Esophagus muscularis mucosa (tissue), 4 donors: ENCODE measurements at regions not wholly inside any gene's neighbourhood (a gene's known extent, or its start where the extent isn't known, plus 50 kb on each side); places are given as distances from the start of the nearest gene placed in this dataset.
A peak's percentile ranks its signal among the peaks of the same experiment; 100 is the strongest.

Source experiments
- DNase-seq: peaks from one replicate; pipeline ENCODE4 v3.0.0-alpha.2; 2017; ENCODE audit errors: extremely low spot score
- H3K27ac ChIP-seq, 4 donors: fragments of 200-600 bp; sonication (generic); replicated peaks in 1 of 4; 1 replicate in 3 of 4; 2 replicates in 1 of 4; pipeline ENCODE4 v1.5.1; 2016 to 2019; ENCODE audit warnings: mild to moderate bottlenecking in 1 of 4
- H3K27me3 ChIP-seq, 4 donors: fragments of 200-600 bp; sonication (generic); one replicate each; pipeline versions ENCODE4 v1.5.1 to v1.6.0; 2016 to 2019
- H3K36me3 ChIP-seq, 4 donors: fragments of 200-600 bp; sonication (generic); one replicate each; pipeline ENCODE4 v1.5.1; 2016 to 2019
- H3K4me1 ChIP-seq, 4 donors: fragments of 200-600 bp; sonication (generic); one replicate each; pipeline ENCODE4 v1.5.1; 2016 to 2019
- H3K4me3 ChIP-seq, 4 donors: fragments of 200-600 bp; sonication (generic); 1 replicate in 2 of 4; 2 replicates in 2 of 4; pipeline ENCODE4 v1.5.1; 2016 to 2019; ENCODE audit warnings: mild to moderate bottlenecking in 4 of 4, moderate library complexity in 1 of 4
- H3K9me3 ChIP-seq, 4 donors: fragments of 200-600 bp; sonication (generic); 1 replicate in 3 of 4; 2 replicates in 1 of 4; pipeline ENCODE4 v1.5.1; 2016 to 2019
- CTCF ChIP-seq, 3 experiments: fragments of 200-600 bp in 2 of 3; fragments of 450-650 bp in 1 of 3; sonication (generic) in 2 of 3; IDR thresholded peaks; one replicate each; pipeline ENCODE4 v1.5.1; 2017 to 2019; ENCODE audit warnings: antibody characterized with exemption in 3 of 3, mild to moderate bottlenecking in 2 of 3, moderate library complexity in 1 of 3
- EP300 ChIP-seq: sonication (generic); formaldehyde crosslinking; IDR thresholded peaks from one replicate; pipeline ENCODE4 v1.6.1; 2017; ENCODE audit warnings: antibody characterized with exemption
- POLR2A ChIP-seq: fragments of 450-650 bp; IDR thresholded peaks from one replicate; pipeline ENCODE4 v1.6.1; 2017; ENCODE audit warnings: antibody characterized with exemption, moderate library complexity, mild to moderate bottlenecking, low read depth
- POLR2AphosphoS5 ChIP-seq, 2 donors: sonication (generic); formaldehyde crosslinking; IDR thresholded peaks; one replicate each; pipeline ENCODE4 v1.6.1; 2017; ENCODE audit warnings: antibody characterized with exemption in 2 of 2
- WGBS: methylation state at CpG from one replicate; pipeline ENCODE4 v1.1.5; 2018; 5-methylcytosine and 5-hydroxymethylcytosine counted together
- intact Hi-C: fragments of 100-400 bp; cut with DNase I; formaldehyde crosslinking; loops from one replicate; pipeline ENCODE4 v1.15.1; 2023

DNA sequence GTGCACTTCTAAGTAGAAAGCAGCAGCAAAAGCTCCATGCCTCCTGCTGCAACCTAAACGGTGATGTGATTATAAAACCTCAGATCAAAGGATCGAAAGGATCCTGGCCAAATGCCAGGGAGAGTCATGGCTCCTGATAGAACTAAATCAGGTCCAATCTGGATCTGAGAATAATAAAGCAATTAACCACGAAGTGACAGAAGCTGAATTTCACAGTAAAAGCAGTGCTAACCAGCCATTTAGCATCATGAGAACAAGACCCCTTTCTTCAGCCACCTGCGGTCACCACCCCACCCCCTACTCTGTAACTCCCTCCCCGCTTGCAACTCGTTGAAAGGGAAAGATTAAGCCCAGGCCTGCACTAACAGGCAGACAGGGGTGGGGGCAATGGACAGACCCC, 748.7 kb downstream of the BCL11A start:
- no peaks in the 10 kb centered on the region for H3K36me3 ChIP-seq
- no peak for TF ChIP-seq CTCF (IDR thresholded peaks at IDR 0.05)
- TF ChIP-seq EP300, result no peak
- no peak for TF ChIP-seq POLR2AphosphoS5 (IDR thresholded peaks at IDR 0.05)
- TF ChIP-seq POLR2A, result no peak
- no peaks in the 10 kb centered on the region for H3K9me3 ChIP-seq
- H3K4me1 ChIP-seq, result peaks cover 0 to 4% (median 0%) of the 10 kb centered on the region in 4 donors
- H3K27me3 ChIP-seq, result no peaks in the 10 kb centered on the region
- DNase-seq, result peak; percentile 70
- no peak overlapping the region for H3K27ac ChIP-seq
- intact Hi-C loops, result no loop called here
- 59% methylated on average over 6 of the region's 6 CpGs for WGBS
- H3K4me3 ChIP-seq, result no peak overlapping the region

- TF ChIP-seq CTCF (IDR thresholded peaks at IDR 0.05), result no peak
- no peak for TF ChIP-seq POLR2AphosphoS5 (IDR thresholded peaks at IDR 0.05)
- TF ChIP-seq POLR2A, result no peak
- no peak for TF ChIP-seq EP300
- WGBS, result 80% methylated on average over 6 of the region's 8 CpGs
These were observed 749.9 kb downstream of the BCL11A start for GRCh38 chr2:59803586-59803985.

DNA sequence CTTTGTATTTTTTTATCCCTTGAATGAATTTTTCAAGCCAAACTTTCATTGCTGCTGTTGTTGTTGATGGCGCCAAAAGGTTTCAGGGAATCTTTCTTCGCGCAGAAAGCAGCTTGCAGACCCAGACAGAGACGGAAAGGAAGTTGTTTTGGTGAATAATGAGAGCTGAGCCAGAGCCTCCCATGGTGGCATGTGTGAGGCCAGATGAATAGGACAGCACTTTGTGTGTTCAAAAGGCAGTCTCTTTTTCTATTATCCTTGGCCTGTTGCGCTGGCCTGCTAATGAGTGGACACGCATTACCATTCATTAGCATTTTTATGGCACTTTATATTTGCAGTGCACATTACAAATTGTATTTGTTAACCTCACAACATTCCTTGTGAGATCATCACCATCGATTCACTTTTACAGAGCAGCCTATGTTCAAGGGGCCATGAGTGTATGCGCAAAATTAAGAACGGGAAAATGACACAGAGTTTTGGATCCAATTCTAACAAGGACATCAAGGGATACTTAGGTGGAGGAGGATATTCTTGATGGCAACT, 754.7 kb downstream of the BCL11A start:
- intact Hi-C loops, result no loop called here
- H3K27me3 ChIP-seq, result no peaks in the 10 kb centered on the region
- H3K9me3 ChIP-seq, result peaks cover 0 to 8% (median 7%) of the 10 kb centered on the region in 4 donors
- H3K27ac ChIP-seq, result no peak overlapping the region
- TF ChIP-seq CTCF (IDR thresholded peaks at IDR 0.05) (no peak), EP300 (no peak)
- DNase-seq, result no peak
- no peak overlapping the region for H3K4me3 ChIP-seq
- WGBS, result 96% methylated on average over 9 of the region's 9 CpGs
- H3K4me1 ChIP-seq, result peaks cover 0 to 4% (median 0%) of the 10 kb centered on the region in 4 donors
- no peaks in the 10 kb centered on the region for H3K36me3 ChIP-seq

More at GRCh38 chr2:59803586-59803985, 749.9 kb downstream of the BCL11A start:
- intact Hi-C loops, result no loop called here
- Histone ChIP-seq H3K4me1 (peaks cover 0 to 4% (median 0%) of the 10 kb centered on the region in 4 donors), H3K27ac (no peak overlapping the region), H3K27me3 (no peaks in the 10 kb centered on the region), H3K9me3 (no peaks in the 10 kb centered on the region), H3K4me3 (no peak overlapping the region), H3K36me3 (no peaks in the 10 kb centered on the region)
- DNase-seq, result peak; percentile 66

DNA sequence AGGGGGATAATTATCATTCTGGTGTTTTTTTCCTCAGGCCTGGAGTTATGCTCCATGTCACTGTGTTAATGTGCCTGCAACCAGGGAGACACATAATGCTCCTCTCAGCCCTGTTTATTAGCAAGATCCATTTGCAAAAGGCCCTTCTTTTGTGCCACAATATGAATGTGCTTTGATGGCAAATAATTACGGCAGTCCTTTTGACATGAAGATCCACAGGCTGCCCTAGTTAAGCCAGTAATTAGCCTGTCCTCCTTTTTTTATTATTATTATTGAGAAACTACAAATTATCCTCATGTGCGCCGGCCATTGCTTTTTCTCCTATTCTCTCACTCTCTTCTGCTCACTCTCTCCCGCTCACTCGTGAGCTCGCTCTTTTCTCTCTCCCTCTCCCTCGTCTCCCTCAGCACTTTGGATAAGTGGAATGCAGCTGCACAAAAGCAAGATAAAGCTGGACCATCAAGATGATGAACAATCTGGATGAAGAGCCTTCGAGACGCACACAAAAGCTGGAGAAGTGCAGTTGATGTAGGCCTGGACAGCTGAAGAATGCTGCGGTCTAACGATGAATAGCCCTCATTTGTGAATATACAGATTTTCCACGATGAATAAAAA, 762.3 kb downstream of the BCL11A start:
- no peaks in the 10 kb centered on the region for H3K36me3 ChIP-seq
- TF ChIP-seq EP300, result no peak
- TF ChIP-seq POLR2A, result no peak
- TF ChIP-seq POLR2AphosphoS5 (IDR thresholded peaks at IDR 0.05), result no peak
- no peak for TF ChIP-seq CTCF (IDR thresholded peaks at IDR 0.05)
- 85% methylated on average over 12 of the region's 12 CpGs for WGBS
- H3K27me3 ChIP-seq, result no peaks in the 10 kb centered on the region
- intact Hi-C loops, result no loop called here
- H3K4me1 ChIP-seq, result no peaks in the 10 kb centered on the region
- no peak overlapping the region for H3K4me3 ChIP-seq
- no peak overlapping the region for H3K27ac ChIP-seq
- peaks cover 0 to 9% (median 7%) of the 10 kb centered on the region in 4 donors for H3K9me3 ChIP-seq
- peak; percentile 45 for DNase-seq
